ENCODE measurements at regions not wholly inside any gene's neighbourhood (a gene's known extent, or its start where the extent isn't known, plus 50 kb on each side); places are given as distances from the start of the nearest gene placed in this dataset.

- no peak for DNase-seq
These were observed 57.6 kb upstream of the FZD10 start for GRCh38 chr12:130104571-130105106.

DNA sequence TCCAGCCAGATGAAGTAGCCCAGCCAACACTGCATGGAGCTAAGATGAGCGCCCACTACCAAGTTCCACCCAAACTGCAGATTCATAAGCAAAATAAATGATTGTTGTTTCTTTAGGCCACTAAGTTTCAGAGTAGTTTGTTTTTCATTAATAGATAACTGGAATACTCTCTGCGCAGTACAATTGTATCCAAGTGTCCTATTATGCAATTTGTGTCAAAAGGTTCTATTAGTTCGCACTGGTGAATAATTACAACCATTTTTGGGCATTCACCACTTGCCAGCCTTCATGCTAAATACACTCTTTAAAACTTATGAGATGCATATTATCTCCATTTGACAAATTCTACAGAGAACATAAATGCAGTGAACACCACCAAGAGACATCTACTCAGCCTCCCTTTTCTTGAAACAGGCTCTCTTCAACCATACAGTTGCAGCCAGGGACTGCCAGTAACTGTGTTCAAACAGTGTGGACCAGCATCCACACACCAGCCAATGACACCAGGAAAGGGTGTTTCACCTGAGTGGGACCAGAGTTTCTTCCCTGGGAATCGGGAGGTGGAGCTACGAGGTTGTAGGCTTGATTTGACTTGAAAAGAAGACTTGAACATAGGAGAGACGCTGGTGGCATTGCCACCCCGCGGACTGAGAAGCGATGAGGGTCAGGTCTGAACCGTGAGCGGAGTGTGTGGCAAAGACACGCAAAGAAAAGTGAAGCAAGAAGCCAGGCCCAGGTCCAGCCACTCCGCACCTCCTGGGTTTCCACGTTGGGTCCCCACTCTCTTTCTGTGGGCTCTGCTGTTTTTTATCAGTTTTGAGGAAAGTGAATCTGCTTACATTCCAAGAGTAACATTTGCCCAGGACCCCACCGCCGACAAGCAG lies 53.0 kb upstream of the FZD10 start:
- no peak for DNase-seq

GRCh38 chr12:130110914-130111313 lies 51.4 kb upstream of the FZD10 start:
- DNase-seq, result no peak

GRCh38 chr12:130111965-130112496 lies 50.2 kb upstream of the FZD10 start:
- DNase-seq, result no peak
